ENCODE measurements at regions not wholly inside any gene's neighbourhood (a gene's known extent, or its start where the extent isn't known, plus 50 kb on each side); places are given as distances from the start of the nearest gene placed in this dataset.

GRCh38 chr4:100679926-100680325 lies 162.1 kb upstream of the EMCN start:
- no peak for TF ChIP-seq CTCF (IDR thresholded peaks at IDR 0.05)
- no peak for TF ChIP-seq POLR2A (IDR thresholded peaks at IDR 0.05)

All from vagina (tissue), 2 donors.